Loucy (cell line): ENCODE measurements at regions not wholly inside any gene's neighbourhood (a gene's known extent, or its start where the extent isn't known, plus 50 kb on each side); places are given as distances from the start of the nearest gene placed in this dataset.

Experiments
- EZH2phosphoT487 ChIP-seq: fragments of 200-600 bp; IDR thresholded peaks from 2 replicates; pipeline ENCODE4 v1.6.1; 2018; ENCODE audit warnings: antibody characterized with exemption, mild to moderate bottlenecking, moderate library complexity, borderline replicate concordance
- TF ChIP-seq, protein P1 (sequence below): fragments of 200-600 bp; sonication (generic); conservative IDR thresholded peaks from 2 replicates; pipeline ENCODE4 v1.5.1; 2014; ENCODE audit warnings: mild to moderate bottlenecking, antibody characterized with exemption, low read length

DNA sequence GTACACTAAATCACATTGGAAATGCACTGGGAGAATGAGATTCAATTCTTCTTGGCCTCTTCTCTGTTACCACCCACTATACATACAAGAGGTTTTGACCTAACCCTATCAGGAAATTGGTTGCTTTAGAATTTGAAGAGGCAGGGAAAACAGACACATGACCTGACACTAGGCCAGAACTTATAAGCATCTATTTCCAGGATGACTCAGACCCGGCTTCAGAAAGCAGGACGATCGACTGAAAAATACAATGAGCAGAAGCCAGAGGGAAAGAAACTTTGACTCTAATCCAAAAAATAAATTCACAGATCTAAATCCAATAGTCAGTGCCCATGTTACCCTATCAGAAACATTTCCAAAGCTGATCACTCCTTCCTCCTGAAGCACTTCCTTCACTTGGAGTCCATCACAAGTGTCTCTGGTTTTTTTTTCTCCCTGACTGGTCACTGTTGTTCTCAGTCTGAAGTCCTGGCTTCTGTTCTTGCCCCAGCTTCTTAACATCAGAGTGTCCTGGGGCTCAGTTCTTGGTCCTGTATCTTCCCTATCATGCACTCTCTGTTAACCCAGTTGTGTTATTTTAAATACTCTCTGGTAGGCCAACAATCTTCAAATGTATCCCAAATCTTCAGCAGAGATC is 133.6 kb downstream of the P2RY1 start:
- TF ChIP-seq, protein P1, sequence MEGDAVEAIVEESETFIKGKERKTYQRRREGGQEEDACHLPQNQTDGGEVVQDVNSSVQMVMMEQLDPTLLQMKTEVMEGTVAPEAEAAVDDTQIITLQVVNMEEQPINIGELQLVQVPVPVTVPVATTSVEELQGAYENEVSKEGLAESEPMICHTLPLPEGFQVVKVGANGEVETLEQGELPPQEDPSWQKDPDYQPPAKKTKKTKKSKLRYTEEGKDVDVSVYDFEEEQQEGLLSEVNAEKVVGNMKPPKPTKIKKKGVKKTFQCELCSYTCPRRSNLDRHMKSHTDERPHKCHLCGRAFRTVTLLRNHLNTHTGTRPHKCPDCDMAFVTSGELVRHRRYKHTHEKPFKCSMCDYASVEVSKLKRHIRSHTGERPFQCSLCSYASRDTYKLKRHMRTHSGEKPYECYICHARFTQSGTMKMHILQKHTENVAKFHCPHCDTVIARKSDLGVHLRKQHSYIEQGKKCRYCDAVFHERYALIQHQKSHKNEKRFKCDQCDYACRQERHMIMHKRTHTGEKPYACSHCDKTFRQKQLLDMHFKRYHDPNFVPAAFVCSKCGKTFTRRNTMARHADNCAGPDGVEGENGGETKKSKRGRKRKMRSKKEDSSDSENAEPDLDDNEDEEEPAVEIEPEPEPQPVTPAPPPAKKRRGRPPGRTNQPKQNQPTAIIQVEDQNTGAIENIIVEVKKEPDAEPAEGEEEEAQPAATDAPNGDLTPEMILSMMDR: no peak
- no peak for TF ChIP-seq EZH2phosphoT487
